HL-60 (cell line): ENCODE measurements at regions not wholly inside any gene's neighbourhood (a gene's known extent, or its start where the extent isn't known, plus 50 kb on each side); places are given as distances from the start of the nearest gene placed in this dataset.

Source experiments
- DNase-seq, 2 experiments: peaks; one replicate each; pipeline ENCODE4 v3.0.0-alpha.2; 2010 to 2020; ENCODE audit warnings: low read depth in 1 of 2, low spot score in 1 of 2
- H3K27ac ChIP-seq: fragments of 250-450 bp; sonication (Bioruptor Pico); replicated peaks from 2 replicates; pipeline ENCODE4 v1.5.1; 2020; ENCODE audit warnings: mild to moderate bottlenecking, moderate library complexity
- H3K27me3 ChIP-seq: fragments of 250-450 bp; sonication (Bioruptor Pico); 2 replicates; pipeline ENCODE4 v1.5.1; 2021; ENCODE audit warnings: mild to moderate bottlenecking, moderate library complexity; ENCODE audit not compliant: insufficient read depth, poor library complexity, severe bottlenecking
- H3K4me3 ChIP-seq: replicated peaks from 2 replicates; pipeline ENCODE4 v1.5.1; 2011; ENCODE audit warnings: mild to moderate bottlenecking, control low read depth, low read length; ENCODE audit not compliant: insufficient read depth
- GABPA ChIP-seq: IDR thresholded peaks from 2 replicates; pipeline ENCODE4 v1.6.1; 2012; ENCODE audit warnings: low read depth
- POLR2AphosphoS5 ChIP-seq: IDR thresholded peaks from 2 replicates; pipeline ENCODE4 v1.6.1; 2012; ENCODE audit warnings: low read depth
- SPI1 ChIP-seq: IDR thresholded peaks from 2 replicates; pipeline ENCODE4 v1.6.1; 2012; ENCODE audit warnings: low read depth, mild to moderate bottlenecking, borderline replicate concordance
- TF ChIP-seq, protein P1 (sequence below): IDR thresholded peaks from 2 replicates; pipeline ENCODE4 v1.6.1; 2012; ENCODE audit warnings: low read depth; ENCODE audit not compliant: insufficient replicate concordance
- TF ChIP-seq, protein P2 (sequence below): IDR thresholded peaks from one replicate; pipeline ENCODE4 v1.5.1; 2011; ENCODE audit warnings: low read length, control low read depth, inconsistent platforms; ENCODE audit not compliant: insufficient read depth

DNA sequence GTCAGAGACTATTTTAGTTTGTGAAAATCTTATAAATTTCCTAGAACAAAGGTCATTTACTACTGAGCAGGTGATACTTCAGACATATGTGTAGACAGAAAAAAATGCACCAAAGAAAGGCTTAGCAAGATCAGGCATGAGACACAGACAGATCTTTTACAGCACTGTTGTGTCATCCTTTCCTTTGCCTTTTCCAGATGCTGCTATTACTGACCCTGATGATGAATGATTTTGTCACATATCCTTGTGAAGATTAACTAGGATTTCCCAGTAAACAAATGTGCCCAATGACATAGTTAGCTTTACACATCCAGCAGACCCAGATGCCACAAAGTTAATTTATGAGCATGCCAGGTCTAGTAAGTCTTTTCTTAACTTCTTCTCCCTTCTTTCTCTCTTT, 68.2 kb downstream of the DMRTA1 start:
- TF ChIP-seq GABPA (no peak), SPI1 (no peak), POLR2AphosphoS5 (no peak)
- TF ChIP-seq, protein P1, sequence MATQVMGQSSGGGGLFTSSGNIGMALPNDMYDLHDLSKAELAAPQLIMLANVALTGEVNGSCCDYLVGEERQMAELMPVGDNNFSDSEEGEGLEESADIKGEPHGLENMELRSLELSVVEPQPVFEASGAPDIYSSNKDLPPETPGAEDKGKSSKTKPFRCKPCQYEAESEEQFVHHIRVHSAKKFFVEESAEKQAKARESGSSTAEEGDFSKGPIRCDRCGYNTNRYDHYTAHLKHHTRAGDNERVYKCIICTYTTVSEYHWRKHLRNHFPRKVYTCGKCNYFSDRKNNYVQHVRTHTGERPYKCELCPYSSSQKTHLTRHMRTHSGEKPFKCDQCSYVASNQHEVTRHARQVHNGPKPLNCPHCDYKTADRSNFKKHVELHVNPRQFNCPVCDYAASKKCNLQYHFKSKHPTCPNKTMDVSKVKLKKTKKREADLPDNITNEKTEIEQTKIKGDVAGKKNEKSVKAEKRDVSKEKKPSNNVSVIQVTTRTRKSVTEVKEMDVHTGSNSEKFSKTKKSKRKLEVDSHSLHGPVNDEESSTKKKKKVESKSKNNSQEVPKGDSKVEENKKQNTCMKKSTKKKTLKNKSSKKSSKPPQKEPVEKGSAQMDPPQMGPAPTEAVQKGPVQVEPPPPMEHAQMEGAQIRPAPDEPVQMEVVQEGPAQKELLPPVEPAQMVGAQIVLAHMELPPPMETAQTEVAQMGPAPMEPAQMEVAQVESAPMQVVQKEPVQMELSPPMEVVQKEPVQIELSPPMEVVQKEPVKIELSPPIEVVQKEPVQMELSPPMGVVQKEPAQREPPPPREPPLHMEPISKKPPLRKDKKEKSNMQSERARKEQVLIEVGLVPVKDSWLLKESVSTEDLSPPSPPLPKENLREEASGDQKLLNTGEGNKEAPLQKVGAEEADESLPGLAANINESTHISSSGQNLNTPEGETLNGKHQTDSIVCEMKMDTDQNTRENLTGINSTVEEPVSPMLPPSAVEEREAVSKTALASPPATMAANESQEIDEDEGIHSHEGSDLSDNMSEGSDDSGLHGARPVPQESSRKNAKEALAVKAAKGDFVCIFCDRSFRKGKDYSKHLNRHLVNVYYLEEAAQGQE = no peak
- TF ChIP-seq, protein P2, sequence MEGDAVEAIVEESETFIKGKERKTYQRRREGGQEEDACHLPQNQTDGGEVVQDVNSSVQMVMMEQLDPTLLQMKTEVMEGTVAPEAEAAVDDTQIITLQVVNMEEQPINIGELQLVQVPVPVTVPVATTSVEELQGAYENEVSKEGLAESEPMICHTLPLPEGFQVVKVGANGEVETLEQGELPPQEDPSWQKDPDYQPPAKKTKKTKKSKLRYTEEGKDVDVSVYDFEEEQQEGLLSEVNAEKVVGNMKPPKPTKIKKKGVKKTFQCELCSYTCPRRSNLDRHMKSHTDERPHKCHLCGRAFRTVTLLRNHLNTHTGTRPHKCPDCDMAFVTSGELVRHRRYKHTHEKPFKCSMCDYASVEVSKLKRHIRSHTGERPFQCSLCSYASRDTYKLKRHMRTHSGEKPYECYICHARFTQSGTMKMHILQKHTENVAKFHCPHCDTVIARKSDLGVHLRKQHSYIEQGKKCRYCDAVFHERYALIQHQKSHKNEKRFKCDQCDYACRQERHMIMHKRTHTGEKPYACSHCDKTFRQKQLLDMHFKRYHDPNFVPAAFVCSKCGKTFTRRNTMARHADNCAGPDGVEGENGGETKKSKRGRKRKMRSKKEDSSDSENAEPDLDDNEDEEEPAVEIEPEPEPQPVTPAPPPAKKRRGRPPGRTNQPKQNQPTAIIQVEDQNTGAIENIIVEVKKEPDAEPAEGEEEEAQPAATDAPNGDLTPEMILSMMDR = no peak
- H3K27ac ChIP-seq = no peak overlapping the region

DNA sequence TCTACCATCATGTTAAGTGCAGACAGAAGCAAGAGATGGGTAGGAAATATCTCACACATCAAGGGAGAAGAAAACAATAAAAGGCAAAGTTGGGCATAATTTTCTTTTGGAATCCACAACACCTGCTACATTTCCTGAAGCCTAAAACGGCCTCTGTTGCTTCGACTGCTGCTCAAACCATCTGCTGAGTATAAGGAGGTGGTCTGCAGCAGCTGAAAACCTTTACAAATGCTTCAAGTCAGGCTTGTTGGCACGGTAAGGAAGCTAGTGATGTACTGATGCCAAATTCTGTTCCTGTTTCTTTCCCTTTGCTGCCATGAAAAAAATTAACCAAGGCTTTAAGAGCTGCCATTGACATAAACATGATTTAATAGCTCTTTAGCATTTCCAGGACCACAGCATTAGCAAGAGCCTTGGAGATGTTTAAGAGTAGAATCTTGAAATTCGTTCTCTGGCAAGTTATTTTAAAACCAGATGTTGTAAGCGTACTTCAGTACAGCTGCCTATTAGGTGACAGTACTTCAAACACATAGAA, 75.6 kb downstream of the DMRTA1 start:
- Histone ChIP-seq H3K27ac (no peak overlapping the region), H3K4me3 (no peak overlapping the region), H3K27me3 (no peaks in the 10 kb centered on the region)
- no peak for DNase-seq
- TF ChIP-seq GABPA (no peak), SPI1 (no peak), POLR2AphosphoS5 (no peak)
- TF ChIP-seq, protein P2 = no peak
- TF ChIP-seq, protein P1 = no peak

More for the DNA sequence above, 68.2 kb downstream of the DMRTA1 start:
- H3K27me3 ChIP-seq = no peaks in the 10 kb centered on the region
- H3K4me3 ChIP-seq = no peak overlapping the region
- no peak for DNase-seq

DNA sequence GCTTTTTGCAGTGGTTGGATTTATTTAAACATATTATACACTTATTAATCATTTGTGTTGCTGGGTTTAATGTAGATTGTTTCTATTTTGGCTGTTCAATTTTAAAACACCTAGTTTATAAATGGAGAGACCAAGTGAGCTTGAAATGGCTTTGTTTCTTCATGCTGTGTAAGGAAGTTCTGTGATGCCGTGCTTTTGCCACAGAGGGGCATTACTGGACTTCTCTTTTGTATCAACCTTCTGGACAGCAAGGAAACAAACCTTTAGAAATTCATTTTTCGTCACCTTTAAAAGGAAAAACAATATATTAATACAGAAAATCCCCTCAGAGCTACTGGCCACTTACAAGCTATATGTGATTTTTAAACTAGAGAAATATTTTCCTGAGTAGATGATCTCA, 81.9 kb downstream of the DMRTA1 start:
- DNase-seq = no peak
- H3K27me3 ChIP-seq = no peaks in the 10 kb centered on the region
- H3K4me3 ChIP-seq = no peak overlapping the region
- TF ChIP-seq POLR2AphosphoS5 = no peak
- TF ChIP-seq, protein P1 = no peak
- TF ChIP-seq GABPA = no peak
- TF ChIP-seq, protein P2 = no peak
- no peak for TF ChIP-seq SPI1
- H3K27ac ChIP-seq = no peak overlapping the region
